IPS DF 6.9 (cell line): ENCODE measurements at regions not wholly inside any gene's neighbourhood (a gene's known extent, or its start where the extent isn't known, plus 50 kb on each side); places are given as distances from the start of the nearest gene placed in this dataset.

Experiments used
- DNase-seq: peaks from one replicate; pipeline ENCODE4 v3.0.0-alpha.2; 2013; ENCODE audit warnings: low read depth, low spot score
- H3K27ac ChIP-seq: one replicate; pipeline ENCODE4 v1.5.1; 2013; ENCODE audit warnings: low read length, control low read depth
- H3K27me3 ChIP-seq: 2 replicates; pipeline ENCODE4 v1.6.1; 2013; ENCODE audit warnings: mild to moderate bottlenecking, low read length; ENCODE audit not compliant: control insufficient read depth, insufficient read depth
- H3K36me3 ChIP-seq: 2 replicates; pipeline ENCODE4 v1.6.1; 2013; ENCODE audit warnings: low read length; ENCODE audit not compliant: control insufficient read depth, insufficient read depth
- H3K4me1 ChIP-seq: 2 replicates; pipeline ENCODE4 v1.6.1; 2013; ENCODE audit warnings: low read length; ENCODE audit not compliant: control insufficient read depth, insufficient read depth
- H3K4me3 ChIP-seq: 2 replicates; pipeline ENCODE4 v1.5.1; 2013; ENCODE audit warnings: mild to moderate bottlenecking, low read length
- H3K9me3 ChIP-seq: 2 replicates; pipeline ENCODE4 v1.6.1; 2013; ENCODE audit warnings: low read length, inconsistent platforms; ENCODE audit not compliant: control insufficient read depth, insufficient read depth
- WGBS: extraction: QIAGEN DNeasy Blood & Tissue Kit; methylation state at CpG from one replicate; pipeline ENCODE4 v1.1.7; 2013; ENCODE audit warnings: mixed read lengths, missing lambda C conversion rate; ENCODE audit not compliant: insufficient read length, insufficient coverage; 5-methylcytosine and 5-hydroxymethylcytosine counted together

GRCh38 chr13:97057176-97057575, 62.9 kb upstream of the OXGR1 start:
- DNase-seq: no peak
- no CpG with 5 or more reads among the region's 2 CpGs for WGBS

GRCh38 chr13:97058391-97058790, 64.1 kb upstream of the OXGR1 start:
- no peak overlapping the region for H3K4me3 ChIP-seq
- no peaks in the 10 kb centered on the region for H3K4me1 ChIP-seq
- no CpG with 5 or more reads among the region's 3 CpGs for WGBS
- no peaks in the 10 kb centered on the region for H3K9me3 ChIP-seq
- no peaks in the 10 kb centered on the region for H3K36me3 ChIP-seq
- no peak for DNase-seq
- no peaks in the 10 kb centered on the region for H3K27me3 ChIP-seq
- H3K27ac ChIP-seq: no peak overlapping the region

More at GRCh38 chr13:97057176-97057575, 62.9 kb upstream of the OXGR1 start:
- Histone ChIP-seq H3K27ac (no peak overlapping the region), H3K36me3 (no peaks in the 10 kb centered on the region), H3K4me1 (no peaks in the 10 kb centered on the region), H3K9me3 (no peaks in the 10 kb centered on the region), H3K4me3 (no peak overlapping the region), H3K27me3 (no peaks in the 10 kb centered on the region)

GRCh38 chr13:97058926-97059325, 64.7 kb upstream of the OXGR1 start:
- DNase-seq: no peak
- Histone ChIP-seq H3K9me3 (no peaks in the 10 kb centered on the region), H3K4me3 (no peak overlapping the region), H3K4me1 (no peaks in the 10 kb centered on the region), H3K27me3 (no peaks in the 10 kb centered on the region), H3K27ac (no peak overlapping the region), H3K36me3 (no peaks in the 10 kb centered on the region)
- no CpG with 5 or more reads among the region's 1 CpG for WGBS

GRCh38 chr13:97067017-97067895, 73.0 kb upstream of the OXGR1 start:
- Histone ChIP-seq H3K27ac (no peak overlapping the region), H3K27me3 (no peaks in the 10 kb centered on the region), H3K4me3 (no peak overlapping the region), H3K4me1 (no peaks in the 10 kb centered on the region), H3K9me3 (no peaks in the 10 kb centered on the region), H3K36me3 (no peaks in the 10 kb centered on the region)
- no CpG with 5 or more reads among the region's 8 CpGs for WGBS
- DNase-seq: no peak

- Histone ChIP-seq H3K9me3 (no peaks in the 10 kb centered on the region), H3K27me3 (no peaks in the 10 kb centered on the region), H3K4me3 (no peak overlapping the region), H3K4me1 (no peaks in the 10 kb centered on the region), H3K27ac (no peak overlapping the region), H3K36me3 (no peaks in the 10 kb centered on the region)
- no CpG with 5 or more reads among the region's 4 CpGs for WGBS
- no peak for DNase-seq
Observed at GRCh38 chr13:97068151-97068550, 73.9 kb upstream of the OXGR1 start.

GRCh38 chr13:97069050-97069815, 75.0 kb upstream of the OXGR1 start:
- Histone ChIP-seq H3K27ac (no peak overlapping the region), H3K9me3 (no peaks in the 10 kb centered on the region), H3K36me3 (no peaks in the 10 kb centered on the region), H3K27me3 (no peaks in the 10 kb centered on the region), H3K4me3 (no peak overlapping the region), H3K4me1 (no peaks in the 10 kb centered on the region)
- WGBS: no CpG with 5 or more reads among the region's 8 CpGs
- DNase-seq: no peak

- no peak overlapping the region for H3K4me3 ChIP-seq
- no peaks in the 10 kb centered on the region for H3K9me3 ChIP-seq
- no peaks in the 10 kb centered on the region for H3K4me1 ChIP-seq
- no peaks in the 10 kb centered on the region for H3K36me3 ChIP-seq
- no peaks in the 10 kb centered on the region for H3K27me3 ChIP-seq
- no CpG with 5 or more reads among the region's 2 CpGs for WGBS
- no peak overlapping the region for H3K27ac ChIP-seq
- DNase-seq: no peak
Observed at GRCh38 chr13:97072297-97072696, 78.0 kb upstream of the OXGR1 start.

- Histone ChIP-seq H3K27me3 (no peaks in the 10 kb centered on the region), H3K4me3 (no peak overlapping the region), H3K36me3 (no peaks in the 10 kb centered on the region), H3K27ac (no peak overlapping the region), H3K9me3 (no peaks in the 10 kb centered on the region), H3K4me1 (no peaks in the 10 kb centered on the region)
- WGBS: no CpG with 5 or more reads among the region's 1 CpG
- no peak for DNase-seq
Observed at GRCh38 chr13:97074618-97075017, 80.3 kb upstream of the OXGR1 start.

GRCh38 chr13:97076898-97077297, 82.6 kb upstream of the OXGR1 start:
- no CpG with 5 or more reads among the region's 9 CpGs for WGBS
- H3K4me3 ChIP-seq: no peak overlapping the region
- no peaks in the 10 kb centered on the region for H3K4me1 ChIP-seq
- H3K36me3 ChIP-seq: no peaks in the 10 kb centered on the region
- H3K9me3 ChIP-seq: no peaks in the 10 kb centered on the region
- no peak overlapping the region for H3K27ac ChIP-seq
- DNase-seq: no peak
- H3K27me3 ChIP-seq: no peaks in the 10 kb centered on the region

GRCh38 chr13:97077341-97077740, 83.1 kb upstream of the OXGR1 start:
- Histone ChIP-seq H3K4me3 (no peak overlapping the region), H3K9me3 (no peaks in the 10 kb centered on the region), H3K27ac (no peak overlapping the region), H3K27me3 (no peaks in the 10 kb centered on the region), H3K36me3 (no peaks in the 10 kb centered on the region), H3K4me1 (no peaks in the 10 kb centered on the region)
- no CpG with 5 or more reads among the region's 1 CpG for WGBS
- DNase-seq: no peak
